ENCODE measurements at regions not wholly inside any gene's neighbourhood (a gene's known extent, or its start where the extent isn't known, plus 50 kb on each side); places are given as distances from the start of the nearest gene placed in this dataset.

- Mint-ChIP-seq H3K36me3 (peaks cover 0 to 4% (median 0%) of the 10 kb centered on the region in 5 donors), H3K9me3 (peaks cover 0 to 5% (median 0%) of the 10 kb centered on the region in 11 donors), H3K27me3 (peaks cover 0 to 20% (median 10%) of the 10 kb centered on the region in 5 donors), H3K4me3 (no peak overlapping the region), H3K27ac (no peak overlapping the region), H3K4me1 (no peaks in the 10 kb centered on the region)
- ATAC-seq: no peak
- no peaks in the 10 kb centered on the region for H3K36me3 ChIP-seq (ENCODE audit: control insufficient read depth in 2 of 3, insufficient read depth in 3 of 3, low read length in 3 of 3)
- no peak for DNase-seq
- no peaks in the 10 kb centered on the region for H3K9me3 ChIP-seq (ENCODE audit: control insufficient read depth in 2 of 3, low read length in 3 of 3)
- H3K27ac ChIP-seq (ENCODE audit: low read depth, low read length): no peak overlapping the region
- intact Hi-C loops (cut with micrococcal nuclease): no loop called here
- H3K4me3 ChIP-seq (ENCODE audit: low read length): no peak overlapping the region
- POLR2A ChIA-PET: no interaction called here
- no peaks in the 10 kb centered on the region for H3K4me1 ChIP-seq (ENCODE audit: control insufficient read depth in 2 of 2, insufficient read depth in 2 of 2, low read length in 2 of 2)
- H3K27me3 ChIP-seq (ENCODE audit: control insufficient read depth in 2 of 2, insufficient read depth in 2 of 2, low read length in 2 of 2): no peaks in the 10 kb centered on the region
- CTCF ChIA-PET: no interaction called here
Observed at GRCh38 chr15:93209690-93210445, 120.9 kb upstream of the RGMA start.

GRCh38 chr15:93206893-93207292 lies 117.9 kb upstream of the RGMA start:
- no peaks in the 10 kb centered on the region for H3K4me1 ChIP-seq (ENCODE audit: control insufficient read depth in 2 of 2, insufficient read depth in 2 of 2, low read length in 2 of 2)
- H3K36me3 Mint-ChIP-seq: peaks cover 0 to 4% (median 0%) of the 10 kb centered on the region in 5 donors
- peaks cover 2 to 29% (median 10%) of the 10 kb centered on the region in 5 donors for H3K27me3 Mint-ChIP-seq
- H3K36me3 ChIP-seq (ENCODE audit: control insufficient read depth in 2 of 3, insufficient read depth in 3 of 3, low read length in 3 of 3): no peaks in the 10 kb centered on the region
- ATAC-seq: no peak
- no peaks in the 10 kb centered on the region for H3K9me3 ChIP-seq (ENCODE audit: control insufficient read depth in 2 of 3, low read length in 3 of 3)
- DNase-seq: no peak
- no peak overlapping the region for H3K4me3 ChIP-seq (ENCODE audit: low read length)
- no peak overlapping the region for H3K27ac Mint-ChIP-seq
- intact Hi-C loops (cut with micrococcal nuclease): no loop called here
- ChIA-PET POLR2A (no interaction called here), CTCF (no interaction called here)
- H3K9me3 Mint-ChIP-seq: peaks cover 0 to 4% (median 0%) of the 10 kb centered on the region in 11 donors
- no peaks in the 10 kb centered on the region for H3K4me1 Mint-ChIP-seq
- no peak overlapping the region for H3K4me3 Mint-ChIP-seq
- no peak overlapping the region for H3K27ac ChIP-seq (ENCODE audit: low read depth, low read length)
- H3K27me3 ChIP-seq (ENCODE audit: control insufficient read depth in 2 of 2, insufficient read depth in 2 of 2, low read length in 2 of 2): no peaks in the 10 kb centered on the region

GRCh38 chr15:93205413-93205812 lies 116.4 kb upstream of the RGMA start:
- Histone ChIP-seq H3K27ac (ENCODE audit: low read depth, low read length) (no peak overlapping the region), H3K4me1 (ENCODE audit: control insufficient read depth in 2 of 2, insufficient read depth in 2 of 2, low read length in 2 of 2) (no peaks in the 10 kb centered on the region), H3K4me3 (ENCODE audit: low read length) (no peak overlapping the region), H3K36me3 (ENCODE audit: control insufficient read depth in 2 of 3, insufficient read depth in 3 of 3, low read length in 3 of 3) (no peaks in the 10 kb centered on the region), H3K27me3 (ENCODE audit: control insufficient read depth in 2 of 2, insufficient read depth in 2 of 2, low read length in 2 of 2) (no peaks in the 10 kb centered on the region), H3K9me3 (ENCODE audit: control insufficient read depth in 2 of 3, low read length in 3 of 3) (no peaks in the 10 kb centered on the region)
- no peaks in the 10 kb centered on the region for H3K36me3 Mint-ChIP-seq
- peaks cover 5 to 31% (median 11%) of the 10 kb centered on the region in 5 donors for H3K27me3 Mint-ChIP-seq
- no peaks in the 10 kb centered on the region for H3K4me1 Mint-ChIP-seq
- no peaks in the 10 kb centered on the region for H3K9me3 Mint-ChIP-seq
- ChIA-PET POLR2A (no interaction called here), CTCF (no interaction called here)
- no peak for ATAC-seq
- intact Hi-C loops (cut with micrococcal nuclease): no loop called here
- no peak for DNase-seq
- no peak overlapping the region for H3K4me3 Mint-ChIP-seq
- no peak overlapping the region for H3K27ac Mint-ChIP-seq

- CTCF ChIA-PET: no interaction called here
- H3K27me3 Mint-ChIP-seq: peaks cover 13 to 36% (median 29%) of the 10 kb centered on the region in 5 donors
- H3K9me3 Mint-ChIP-seq: peaks cover 0 to 13% (median 5%) of the 10 kb centered on the region in 11 donors
- no peaks in the 10 kb centered on the region for H3K9me3 ChIP-seq (ENCODE audit: control insufficient read depth in 2 of 3, low read length in 3 of 3)
- no peaks in the 10 kb centered on the region for H3K27me3 ChIP-seq (ENCODE audit: control insufficient read depth in 2 of 2, insufficient read depth in 2 of 2, low read length in 2 of 2)
- POLR2A ChIA-PET: no interaction called here
- H3K27ac ChIP-seq (ENCODE audit: low read depth, low read length): no peak overlapping the region
- peak overlapping the region in 1 of 9 donors; percentile 51 for H3K27ac Mint-ChIP-seq
- no peaks in the 10 kb centered on the region for H3K4me1 Mint-ChIP-seq
- intact Hi-C loops (cut with micrococcal nuclease): no loop called here
- no peaks in the 10 kb centered on the region for H3K4me1 ChIP-seq (ENCODE audit: control insufficient read depth in 2 of 2, insufficient read depth in 2 of 2, low read length in 2 of 2)
- DNase-seq (no peak), ATAC-seq (no peak)
- H3K4me3 Mint-ChIP-seq: no peak overlapping the region
- H3K36me3 ChIP-seq (ENCODE audit: control insufficient read depth in 2 of 3, insufficient read depth in 3 of 3, low read length in 3 of 3): no peaks in the 10 kb centered on the region
- H3K36me3 Mint-ChIP-seq: peaks cover 0 to 7% (median 0%) of the 10 kb centered on the region in 5 donors
- H3K4me3 ChIP-seq (ENCODE audit: low read length): no peak overlapping the region
Observed at GRCh38 chr15:93203036-93203435, 114.0 kb upstream of the RGMA start.

GRCh38 chr15:93202405-93202804 lies 113.4 kb upstream of the RGMA start:
- ATAC-seq (no peak), DNase-seq (no peak)
- H3K27ac ChIP-seq (ENCODE audit: low read depth, low read length): no peak overlapping the region
- peaks cover 0 to 10% (median 0%) of the 10 kb centered on the region in 5 donors for H3K36me3 Mint-ChIP-seq
- peaks cover 16 to 37% (median 35%) of the 10 kb centered on the region in 5 donors for H3K27me3 Mint-ChIP-seq
- no peaks in the 10 kb centered on the region for H3K9me3 ChIP-seq (ENCODE audit: control insufficient read depth in 2 of 3, low read length in 3 of 3)
- no peak overlapping the region for H3K4me3 ChIP-seq (ENCODE audit: low read length)
- H3K4me3 Mint-ChIP-seq: no peak overlapping the region
- ChIA-PET POLR2A (no interaction called here), CTCF (no interaction called here)
- intact Hi-C loops (cut with micrococcal nuclease): no loop called here
- H3K4me1 ChIP-seq (ENCODE audit: control insufficient read depth in 2 of 2, insufficient read depth in 2 of 2, low read length in 2 of 2): no peaks in the 10 kb centered on the region
- H3K27me3 ChIP-seq (ENCODE audit: control insufficient read depth in 2 of 2, insufficient read depth in 2 of 2, low read length in 2 of 2): no peaks in the 10 kb centered on the region
- no peaks in the 10 kb centered on the region for H3K36me3 ChIP-seq (ENCODE audit: control insufficient read depth in 2 of 3, insufficient read depth in 3 of 3, low read length in 3 of 3)
- peaks cover 0 to 17% (median 6%) of the 10 kb centered on the region in 11 donors for H3K9me3 Mint-ChIP-seq
- H3K4me1 Mint-ChIP-seq: no peaks in the 10 kb centered on the region
- no peak overlapping the region for H3K27ac Mint-ChIP-seq

GRCh38 chr15:93201940-93202339 lies 112.9 kb upstream of the RGMA start:
- Mint-ChIP-seq H3K9me3 (peaks cover 0 to 19% (median 6%) of the 10 kb centered on the region in 11 donors), H3K36me3 (peaks cover 0 to 10% (median 0%) of the 10 kb centered on the region in 5 donors), H3K4me1 (no peaks in the 10 kb centered on the region), H3K27me3 (peaks cover 17 to 37% (median 34%) of the 10 kb centered on the region in 5 donors), H3K27ac (no peak overlapping the region), H3K4me3 (no peak overlapping the region)
- H3K27me3 ChIP-seq (ENCODE audit: control insufficient read depth in 2 of 2, insufficient read depth in 2 of 2, low read length in 2 of 2): no peaks in the 10 kb centered on the region
- H3K4me3 ChIP-seq (ENCODE audit: low read length): no peak overlapping the region
- intact Hi-C loops (cut with micrococcal nuclease): no loop called here
- ChIA-PET CTCF (no interaction called here), POLR2A (no interaction called here)
- no peaks in the 10 kb centered on the region for H3K4me1 ChIP-seq (ENCODE audit: control insufficient read depth in 2 of 2, insufficient read depth in 2 of 2, low read length in 2 of 2)
- no peak for ATAC-seq
- H3K36me3 ChIP-seq (ENCODE audit: control insufficient read depth in 2 of 3, insufficient read depth in 3 of 3, low read length in 3 of 3): no peaks in the 10 kb centered on the region
- H3K9me3 ChIP-seq (ENCODE audit: control insufficient read depth in 2 of 3, low read length in 3 of 3): no peaks in the 10 kb centered on the region
- DNase-seq: no peak
- no peak overlapping the region for H3K27ac ChIP-seq (ENCODE audit: low read depth, low read length)

- Mint-ChIP-seq H3K36me3 (peaks cover 0 to 10% (median 0%) of the 10 kb centered on the region in 5 donors), H3K4me3 (no peak overlapping the region), H3K4me1 (no peaks in the 10 kb centered on the region), H3K27ac (no peak overlapping the region), H3K9me3 (peaks cover 0 to 24% (median 9%) of the 10 kb centered on the region in 11 donors), H3K27me3 (peaks cover 19 to 44% (median 36%) of the 10 kb centered on the region in 5 donors)
- Histone ChIP-seq H3K4me1 (ENCODE audit: control insufficient read depth in 2 of 2, insufficient read depth in 2 of 2, low read length in 2 of 2) (no peaks in the 10 kb centered on the region), H3K27ac (ENCODE audit: low read depth, low read length) (no peak overlapping the region), H3K9me3 (ENCODE audit: control insufficient read depth in 2 of 3, low read length in 3 of 3) (no peaks in the 10 kb centered on the region), H3K27me3 (ENCODE audit: control insufficient read depth in 2 of 2, insufficient read depth in 2 of 2, low read length in 2 of 2) (no peaks in the 10 kb centered on the region), H3K36me3 (ENCODE audit: control insufficient read depth in 2 of 3, insufficient read depth in 3 of 3, low read length in 3 of 3) (no peaks in the 10 kb centered on the region), H3K4me3 (ENCODE audit: low read length) (no peak overlapping the region)
- DNase-seq (no peak), ATAC-seq (no peak)
- ChIA-PET POLR2A (no interaction called here), CTCF (no interaction called here)
- intact Hi-C loops (cut with micrococcal nuclease): no loop called here
Observed at GRCh38 chr15:93200837-93201226, 111.8 kb upstream of the RGMA start.

Measured in naive thymus-derived CD4-positive, alpha-beta T cell (primary cell).